Trophoblast cell (in vitro differentiated cells and primary cell): ENCODE measurements at regions not wholly inside any gene's neighbourhood (a gene's known extent, or its start where the extent isn't known, plus 50 kb on each side); places are given as distances from the start of the nearest gene placed in this dataset.

Source experiments
- DNase-seq, 2 donors: peaks; one replicate each; pipeline ENCODE4 v3.0.0-alpha.2; 2016
- H2AFZ ChIP-seq: 2 replicates; pipeline ENCODE4 v1.6.1; 2013; ENCODE audit warnings: low read length, moderate library complexity, mild to moderate bottlenecking; ENCODE audit not compliant: insufficient read depth, poor library complexity
- H2AK5ac ChIP-seq: 2 replicates; pipeline ENCODE4 v1.6.1; 2013; ENCODE audit warnings: mild to moderate bottlenecking, low read length
- H2BK120ac ChIP-seq: 2 replicates; pipeline ENCODE4 v1.6.1; 2013; ENCODE audit warnings: low read length, mild to moderate bottlenecking, moderate library complexity; ENCODE audit not compliant: insufficient read depth, poor library complexity
- H2BK12ac ChIP-seq: 2 replicates; pipeline ENCODE4 v1.6.1; 2013; ENCODE audit warnings: mild to moderate bottlenecking, low read length, moderate library complexity
- H2BK5ac ChIP-seq: 2 replicates; pipeline ENCODE4 v1.6.1; 2013; ENCODE audit warnings: low read length, low read depth, moderate library complexity, mild to moderate bottlenecking; ENCODE audit not compliant: poor library complexity
- H3K14ac ChIP-seq: 2 replicates; pipeline ENCODE4 v1.6.1; 2013; ENCODE audit warnings: mild to moderate bottlenecking, low read length
- H3K18ac ChIP-seq: 2 replicates; pipeline ENCODE4 v1.6.1; 2013; ENCODE audit warnings: mild to moderate bottlenecking, low read length
- H3K23ac ChIP-seq: 2 replicates; pipeline ENCODE4 v1.6.1; 2013; ENCODE audit warnings: low read length
- H3K27ac ChIP-seq: 2 replicates; pipeline ENCODE4 v1.5.1; 2013; ENCODE audit warnings: low read depth, mild to moderate bottlenecking, inconsistent platforms, low read length, moderate library complexity
- H3K27me3 ChIP-seq: 2 replicates; pipeline ENCODE4 v1.6.1; 2013; ENCODE audit warnings: inconsistent platforms, mild to moderate bottlenecking, low read length, moderate library complexity; ENCODE audit not compliant: insufficient read depth
- H3K36me3 ChIP-seq, 2 experiments: 1 replicate in 1 of 2; 2 replicates in 1 of 2; pipeline ENCODE4 v1.6.1; 2013; ENCODE audit warnings: low read length in 2 of 2, mild to moderate bottlenecking in 2 of 2, moderate library complexity in 1 of 2; ENCODE audit not compliant: insufficient read depth in 2 of 2, control insufficient read depth in 1 of 2
- H3K4ac ChIP-seq: 2 replicates; pipeline ENCODE4 v1.6.1; 2013; ENCODE audit warnings: low read depth, mild to moderate bottlenecking, low read length, moderate library complexity
- H3K4me1 ChIP-seq, 2 experiments: 1 replicate in 1 of 2; 2 replicates in 1 of 2; pipeline ENCODE4 v1.6.1; 2013; ENCODE audit warnings: low read length in 2 of 2, mild to moderate bottlenecking in 2 of 2, moderate library complexity in 1 of 2; ENCODE audit not compliant: insufficient read depth in 2 of 2, control insufficient read depth in 1 of 2
- H3K4me2 ChIP-seq: 2 replicates; pipeline ENCODE4 v1.6.1; 2013; ENCODE audit warnings: inconsistent platforms, mild to moderate bottlenecking, low read length, moderate library complexity
- H3K4me3 ChIP-seq: 2 replicates; pipeline ENCODE4 v1.5.1; 2013; ENCODE audit warnings: mild to moderate bottlenecking, low read depth, low read length, inconsistent platforms
- H3K79me1 ChIP-seq: one replicate; pipeline ENCODE4 v1.6.1; 2013; ENCODE audit warnings: low read length
- H3K79me2 ChIP-seq: 2 replicates; pipeline ENCODE4 v1.6.1; 2013; ENCODE audit warnings: low read length, mild to moderate bottlenecking; ENCODE audit not compliant: control insufficient read depth, insufficient read depth, poor library complexity
- H3K9ac ChIP-seq: 2 replicates; pipeline ENCODE4 v1.6.1; 2013; ENCODE audit warnings: mild to moderate bottlenecking, low read length
- H3K9me3 ChIP-seq: 2 replicates; pipeline ENCODE4 v1.6.1; 2013; ENCODE audit warnings: low read depth, mild to moderate bottlenecking, control low read depth, inconsistent platforms, low read length; ENCODE audit not compliant: insufficient read depth
- H4K12ac ChIP-seq: 2 replicates; pipeline ENCODE4 v1.6.1; 2013; ENCODE audit warnings: low read depth, mild to moderate bottlenecking, low read length, moderate library complexity
- H4K8ac ChIP-seq: 2 replicates; pipeline ENCODE4 v1.6.1; 2013; ENCODE audit warnings: low read depth, mild to moderate bottlenecking, low read length, moderate library complexity
- H4K91ac ChIP-seq: one replicate; pipeline ENCODE4 v1.6.1; 2013; ENCODE audit warnings: low read depth, mild to moderate bottlenecking, low read length, moderate library complexity
- WGBS: extraction: QIAGEN DNeasy Blood & Tissue Kit; methylation state at CpG from one replicate; pipeline ENCODE4 v1.1.7; 2013; ENCODE audit warnings: missing lambda C conversion rate; ENCODE audit not compliant: insufficient read length, insufficient coverage; ENCODE audit errors: extremely low coverage; 5-methylcytosine and 5-hydroxymethylcytosine counted together

DNA sequence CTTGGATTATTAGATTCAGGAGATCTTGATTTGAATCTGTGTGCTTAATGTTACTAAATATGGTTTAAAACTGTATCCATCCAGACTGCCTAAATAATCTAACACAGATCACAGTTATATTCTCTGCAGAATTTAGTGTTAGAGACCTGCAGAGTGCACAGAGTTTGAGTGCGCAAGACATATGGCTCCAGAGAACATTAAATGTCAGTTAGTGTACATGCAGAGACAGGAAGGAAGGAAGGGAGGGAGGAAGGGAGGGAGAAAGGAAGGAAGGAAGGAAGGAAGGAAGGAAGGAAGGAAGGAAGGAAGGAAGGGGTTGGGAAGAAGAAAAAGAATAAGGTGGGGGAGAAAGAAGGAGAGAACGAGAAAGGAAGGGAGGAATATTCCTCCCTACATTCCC is 210.0 kb upstream of the COX7C start:
- Histone ChIP-seq H2BK5ac (no peak overlapping the region), H2BK12ac (no peak overlapping the region), H3K4me1 (no peaks in the 10 kb centered on the region), H2BK120ac (no peak overlapping the region), H2AK5ac (no peak overlapping the region), H3K4me2 (no peak overlapping the region), H3K79me1 (no peaks in the 10 kb centered on the region), H3K4me3 (no peak overlapping the region), H3K23ac (no peak overlapping the region), H3K18ac (no peak overlapping the region), H3K27me3 (no peaks in the 10 kb centered on the region), H3K27ac (no peak overlapping the region), H4K12ac (no peak overlapping the region), H3K36me3 (no peaks in the 10 kb centered on the region), H3K9me3 (no peaks in the 10 kb centered on the region), H4K8ac (no peak overlapping the region), H3K4ac (no peak overlapping the region), H2AFZ (no peak overlapping the region), H4K91ac (no peak overlapping the region), H3K14ac (no peak overlapping the region), H3K9ac (no peak overlapping the region), H3K79me2 (no peaks in the 10 kb centered on the region)
- 83% methylated on average over 1 of the region's 2 CpGs for WGBS
- DNase-seq: no peak

DNA sequence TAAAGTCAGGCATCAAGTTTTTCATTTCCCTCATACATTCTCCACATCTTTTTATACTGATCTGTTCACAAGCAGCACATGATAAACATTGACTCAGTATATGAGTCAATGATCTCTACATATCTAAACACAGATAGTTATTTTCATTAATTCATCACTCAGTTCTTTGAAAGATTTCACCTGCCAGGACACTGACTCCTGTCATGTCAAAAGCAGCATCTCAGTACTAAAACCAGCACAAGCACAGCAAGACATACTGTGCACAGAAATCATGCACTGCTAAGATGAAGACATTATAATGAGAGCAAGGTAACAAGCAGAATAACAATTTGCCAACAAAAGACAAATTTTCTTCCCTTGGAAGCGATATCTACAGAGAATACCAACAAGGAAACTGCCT is 206.1 kb upstream of the COX7C start:
- H3K36me3 ChIP-seq: no peaks in the 10 kb centered on the region
- H4K91ac ChIP-seq: no peak overlapping the region
- H3K27ac ChIP-seq: no peak overlapping the region
- H3K9me3 ChIP-seq: no peaks in the 10 kb centered on the region
- no peaks in the 10 kb centered on the region for H3K4me1 ChIP-seq
- H2AFZ ChIP-seq: no peak overlapping the region
- no peak overlapping the region for H2BK12ac ChIP-seq
- whole genome bisulfite sequencing: no CpG with 5 or more reads among the region's 1 CpG
- H2BK5ac ChIP-seq: no peak overlapping the region
- H3K4me2 ChIP-seq: no peak overlapping the region
- no peaks in the 10 kb centered on the region for H3K27me3 ChIP-seq
- H3K14ac ChIP-seq: no peak overlapping the region
- H3K23ac ChIP-seq: no peak overlapping the region
- no peak overlapping the region for H3K4ac ChIP-seq
- no peak overlapping the region for H4K8ac ChIP-seq
- no peak overlapping the region for H3K18ac ChIP-seq
- no peak overlapping the region for H4K12ac ChIP-seq
- no peak overlapping the region for H3K9ac ChIP-seq
- no peak overlapping the region for H2AK5ac ChIP-seq
- H3K4me3 ChIP-seq: no peak overlapping the region
- H3K79me2 ChIP-seq: no peaks in the 10 kb centered on the region
- H2BK120ac ChIP-seq: no peak overlapping the region
- no peak for DNase-seq
- H3K79me1 ChIP-seq: no peaks in the 10 kb centered on the region

DNA sequence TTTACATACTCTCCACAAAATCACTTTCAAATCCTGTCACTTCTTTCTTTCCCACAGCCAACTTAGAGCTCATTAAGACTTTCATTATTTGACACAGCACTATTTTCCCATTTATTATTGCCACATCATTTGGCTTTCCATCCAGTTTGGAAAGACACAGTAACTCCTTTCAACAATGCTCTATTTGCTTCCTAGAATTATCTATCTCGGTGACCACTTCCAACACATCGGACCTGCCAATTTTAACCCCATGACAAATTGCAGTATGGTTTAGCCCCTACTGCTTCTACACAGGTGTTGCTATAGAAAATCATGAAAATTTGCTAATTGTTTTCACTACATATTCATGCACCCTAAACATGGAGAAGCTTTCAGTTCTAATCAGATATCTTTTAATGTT is 190.6 kb upstream of the COX7C start:
- Histone ChIP-seq H3K27ac (no peak overlapping the region), H3K27me3 (no peaks in the 10 kb centered on the region), H4K12ac (no peak overlapping the region), H3K36me3 (no peaks in the 10 kb centered on the region), H3K9ac (no peak overlapping the region), H3K18ac (no peak overlapping the region), H3K9me3 (no peaks in the 10 kb centered on the region), H3K4me3 (no peak overlapping the region), H2BK12ac (no peak overlapping the region), H3K23ac (no peak overlapping the region), H3K4ac (no peak overlapping the region), H3K79me1 (no peaks in the 10 kb centered on the region), H3K4me1 (no peaks in the 10 kb centered on the region), H2BK120ac (no peak overlapping the region), H3K4me2 (no peak overlapping the region), H3K79me2 (no peaks in the 10 kb centered on the region), H2AFZ (no peak overlapping the region), H4K91ac (no peak overlapping the region), H2AK5ac (no peak overlapping the region), H3K14ac (no peak overlapping the region), H2BK5ac (no peak overlapping the region), H4K8ac (no peak overlapping the region)
- WGBS: no CpG with 5 or more reads among the region's 2 CpGs
- DNase-seq: no peak

DNA sequence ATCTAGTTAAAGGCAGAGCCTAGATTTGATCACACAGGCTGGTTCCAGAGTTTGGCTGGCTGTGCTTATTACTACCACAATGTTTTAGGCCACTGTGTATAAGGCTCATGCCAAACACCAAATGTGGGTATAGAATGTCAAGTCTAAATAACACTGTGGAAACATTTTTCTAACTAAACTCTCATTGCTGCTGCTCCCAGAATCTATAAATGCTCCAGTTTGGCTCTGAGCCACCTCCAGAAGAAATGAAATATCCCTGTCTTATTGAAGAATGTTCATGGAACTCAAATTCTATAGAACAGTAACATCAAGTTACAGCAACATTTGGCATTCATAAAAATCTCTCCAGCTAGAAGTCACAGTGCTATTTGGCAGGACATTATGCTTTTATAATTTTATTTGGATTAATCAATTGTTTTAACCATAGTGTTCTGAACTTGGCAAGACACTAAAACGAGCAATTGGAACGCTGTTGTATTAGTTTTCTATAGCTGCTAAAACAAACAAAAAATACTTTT is 178.1 kb upstream of the COX7C start:
- H3K18ac ChIP-seq: no peak overlapping the region
- no peak overlapping the region for H3K14ac ChIP-seq
- H2BK5ac ChIP-seq: no peak overlapping the region
- no peak overlapping the region for H3K9ac ChIP-seq
- no peaks in the 10 kb centered on the region for H3K27me3 ChIP-seq
- no peaks in the 10 kb centered on the region for H3K4me1 ChIP-seq
- no peak overlapping the region for H2AK5ac ChIP-seq
- H3K9me3 ChIP-seq: no peaks in the 10 kb centered on the region
- no peak overlapping the region for H2BK12ac ChIP-seq
- no peak overlapping the region for H4K8ac ChIP-seq
- no peak overlapping the region for H4K12ac ChIP-seq
- H3K79me1 ChIP-seq: no peaks in the 10 kb centered on the region
- H2BK120ac ChIP-seq: no peak overlapping the region
- H3K4me2 ChIP-seq: no peak overlapping the region
- H3K79me2 ChIP-seq: no peaks in the 10 kb centered on the region
- H3K4ac ChIP-seq: no peak overlapping the region
- H4K91ac ChIP-seq: no peak overlapping the region
- no peaks in the 10 kb centered on the region for H3K36me3 ChIP-seq
- H2AFZ ChIP-seq: no peak overlapping the region
- H3K23ac ChIP-seq: no peak overlapping the region
- no CpG with 5 or more reads among the region's 2 CpGs for WGBS
- no peak overlapping the region for H3K27ac ChIP-seq
- H3K4me3 ChIP-seq: no peak overlapping the region
- DNase-seq: no peak
